AG04450 (cell line): ENCODE measurements at regions not wholly inside any gene's neighbourhood (a gene's known extent, or its start where the extent isn't known, plus 50 kb on each side); places are given as distances from the start of the nearest gene placed in this dataset.

Source experiments
- CTCF ChIA-PET: fragments of 300-600, 350-600 bp; formaldehyde crosslinking; extraction: SDS; loops from one replicate; lab custom pipeline; 2022; ENCODE audit warnings: antibody characterized with exemption, inconsistent platforms; lab: Charles Lee
- POLR2A ChIA-PET: fragments of 350-600 bp; formaldehyde crosslinking; extraction: SDS; loops from one replicate; lab custom pipeline; 2021; ENCODE audit warnings: antibody characterized with exemption, inconsistent platforms; lab: Yijun Ruan, JAX
- DNase-seq: peaks from one replicate; pipeline ENCODE4 v3.0.0-alpha.2; 2011; ENCODE audit warnings: low read depth, low spot score
- H3K27ac ChIP-seq: one replicate; pipeline ENCODE4 v1.5.1; 2012; ENCODE audit warnings: low read depth, low read length, control low read depth
- H3K27me3 ChIP-seq: one replicate; pipeline ENCODE4 v1.6.0; 2012; ENCODE audit warnings: low read length; ENCODE audit not compliant: control insufficient read depth, insufficient read depth
- H3K4me3 ChIP-seq: 2 replicates; pipeline ENCODE4 v1.5.1; 2011; ENCODE audit warnings: mild to moderate bottlenecking, low read depth, low read length, control low read depth
- H3K9me3 ChIP-seq: 2 replicates; pipeline ENCODE4 v1.5.1; 2012; ENCODE audit warnings: low read length; ENCODE audit not compliant: control insufficient read depth, insufficient read depth
- CTCF ChIP-seq: IDR thresholded peaks from 2 replicates; pipeline ENCODE4 v1.5.1; 2011; ENCODE audit warnings: low read depth, low read length, control low read depth, inconsistent platforms

- no peak overlapping the region for H3K4me3 ChIP-seq
- ChIA-PET CTCF (no interaction called here), POLR2A (interaction anchor here (0.5 kb wide), 1 partner anchor 190 kb away, joined by 3 read pairs; no protein-coding TSS in a partner anchor)
- H3K27me3 ChIP-seq, result peaks cover 29% of the 10 kb centered on the region
- H3K27ac ChIP-seq, result no peak overlapping the region
- no peaks in the 10 kb centered on the region; the same call in 1 of the 2 replicates for H3K9me3 ChIP-seq
- no peak for TF ChIP-seq CTCF
- DNase-seq, result no peak
Measured at GRCh38 chr5:138664276-138664943, 88.8 kb upstream of the CTNNA1 start.

- POLR2A ChIA-PET, result no interaction called here
- no peak overlapping the region for H3K4me3 ChIP-seq
- no peak for DNase-seq
- H3K9me3 ChIP-seq, result no peaks in the 10 kb centered on the region; the same call in 1 of the 2 replicates
- no peak for TF ChIP-seq CTCF
- CTCF ChIA-PET, result no interaction called here
- peaks cover 34% of the 10 kb centered on the region for H3K27me3 ChIP-seq
- H3K27ac ChIP-seq, result no peak overlapping the region
Measured at GRCh38 chr5:138663561-138663960, 88.4 kb upstream of the HSPA9 start.

- CTCF ChIA-PET, result no interaction called here
- Histone ChIP-seq H3K27ac (no peak overlapping the region), H3K9me3 (no peaks in the 10 kb centered on the region; the same call in 1 of the 2 replicates), H3K27me3 (peaks cover 34% of the 10 kb centered on the region), H3K4me3 (no peak overlapping the region)
- POLR2A ChIA-PET, result no interaction called here
- DNase-seq, result no peak
- no peak for TF ChIP-seq CTCF
Measured at GRCh38 chr5:138663009-138663408, 87.8 kb upstream of the HSPA9 start.

- no peaks in the 10 kb centered on the region; the same call in 1 of the 2 replicates for H3K9me3 ChIP-seq
- CTCF ChIA-PET, result no interaction called here
- H3K4me3 ChIP-seq, result no peak overlapping the region
- TF ChIP-seq CTCF, result no peak
- peaks cover 34% of the 10 kb centered on the region for H3K27me3 ChIP-seq
- POLR2A ChIA-PET, result no interaction called here
- H3K27ac ChIP-seq, result no peak overlapping the region
- no peak for DNase-seq
Measured at GRCh38 chr5:138662599-138662998, 87.4 kb upstream of the HSPA9 start.

- H3K27ac ChIP-seq, result no peak overlapping the region
- peaks cover 34% of the 10 kb centered on the region for H3K27me3 ChIP-seq
- no peaks in the 10 kb centered on the region; the same call in 1 of the 2 replicates for H3K9me3 ChIP-seq
- no peak for TF ChIP-seq CTCF
- ChIA-PET CTCF (no interaction called here), POLR2A (no interaction called here)
- no peak overlapping the region for H3K4me3 ChIP-seq
- no peak for DNase-seq
Measured at GRCh38 chr5:138661991-138662434, 86.8 kb upstream of the HSPA9 start.
